GM12891 (cell line): ENCODE measurements at regions not wholly inside any gene's neighbourhood (a gene's known extent, or its start where the extent isn't known, plus 50 kb on each side); places are given as distances from the start of the nearest gene placed in this dataset.

Source experiments
- POLR2A ChIP-seq: IDR thresholded peaks from 2 replicates; pipeline ENCODE4 v1.6.1; 2011; ENCODE audit warnings: low read depth, low read length, control low read depth
- POLR2AphosphoS5 ChIP-seq: IDR thresholded peaks from 2 replicates; pipeline ENCODE4 v1.6.1; 2011; ENCODE audit warnings: low read depth, low read length, control low read depth
- SPI1 ChIP-seq: IDR thresholded peaks from 2 replicates; pipeline ENCODE4 v1.6.1; 2011; ENCODE audit warnings: low read depth, low read length, control low read depth
- TAF1 ChIP-seq: IDR thresholded peaks from 2 replicates; pipeline ENCODE4 v1.6.1; 2011; ENCODE audit warnings: low read depth, low read length, control low read depth

DNA sequence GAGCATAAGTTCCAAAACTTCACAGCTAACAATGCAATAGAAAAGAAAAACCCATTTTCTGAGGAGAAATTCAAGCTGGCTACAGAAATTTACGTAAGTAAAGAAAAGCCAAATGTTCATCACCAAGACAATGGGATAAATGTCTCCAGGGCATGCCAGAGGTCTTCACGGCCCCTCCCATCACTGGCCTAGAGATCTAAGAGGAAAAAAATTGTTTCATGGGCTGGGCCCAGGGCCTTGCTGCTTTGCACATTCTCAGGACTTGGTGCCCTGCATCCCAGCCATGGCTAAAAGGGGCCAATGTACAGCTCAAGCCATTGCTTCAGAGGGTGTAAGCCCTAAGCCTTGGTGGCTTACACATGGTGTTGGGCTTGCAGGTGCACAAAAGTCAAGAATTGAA lies 443.6 kb downstream of the ELAVL2 start:
- TF ChIP-seq POLR2A (no peak), POLR2AphosphoS5 (no peak), TAF1 (no peak), SPI1 (no peak)
